Right cardiac atrium (tissue), 5 donors: ENCODE measurements at regions not wholly inside any gene's neighbourhood (a gene's known extent, or its start where the extent isn't known, plus 50 kb on each side); places are given as distances from the start of the nearest gene placed in this dataset.

Source experiments
- ATAC-seq, 2 donors: fragments of 200-7000 bp; cut with Tn5 transposase; one replicate each; pipeline versions ENCODE4 v1.8.0 to v1.9.1; 2020; ENCODE audit warnings: moderate library complexity in 2 of 2, mild to moderate bottlenecking in 1 of 2
- DNase-seq, 3 donors: peaks; one replicate each; pipeline ENCODE4 v3.0.0-alpha.2; 2020
- H3K27ac ChIP-seq: one replicate; pipeline ENCODE4 v1.5.1; 2013; ENCODE audit warnings: mild to moderate bottlenecking, low read length, control low read depth, moderate library complexity
- H3K27me3 ChIP-seq: one replicate; pipeline ENCODE4 v1.6.1; 2013; ENCODE audit not compliant: control insufficient read depth, insufficient read depth
- H3K4me1 ChIP-seq: one replicate; pipeline ENCODE4 v1.6.1; 2013; ENCODE audit warnings: low read length; ENCODE audit not compliant: control insufficient read depth, insufficient read depth
- H3K4me3 ChIP-seq: one replicate; pipeline ENCODE4 v1.5.1; 2013; ENCODE audit warnings: low read length, control low read depth
- H3K9me3 ChIP-seq: one replicate; pipeline ENCODE4 v1.6.1; 2013; ENCODE audit warnings: low read length; ENCODE audit not compliant: control insufficient read depth
- WGBS: extraction: QIAGEN DNeasy Blood & Tissue Kit; methylation state at CpG from one replicate; pipeline ENCODE4 v1.1.7; 2013; 5-methylcytosine and 5-hydroxymethylcytosine counted together
- intact Hi-C, 4 donors: fragments of 100-400 bp; cut with DNase I; formaldehyde crosslinking; loops; one replicate each; pipeline versions ENCODE4 v1.11.0 to v1.14.0; 2022 to 2023
- donor health status: healthy with polysubstance abuse.
- donor health status: DM: no; HTN: yes; CAD: no.
- donor health status: DM: no; HTN: no; CAD: no.
- donor health status: DM: no; HTN: yes; CAD: no; lungs with severe emphysema.
- donor health status: DM: yes; HTN: yes; CAD: no.

- no peaks in the 10 kb centered on the region for H3K4me1 ChIP-seq
- no peaks in the 10 kb centered on the region for H3K27me3 ChIP-seq
- no peak overlapping the region for H3K27ac ChIP-seq
- intact Hi-C loops = no loop called here
- no peaks in the 10 kb centered on the region for H3K9me3 ChIP-seq
- no peak for DNase-seq
- 89% methylated on average over 1 of the region's 1 CpG for WGBS
- ATAC-seq = no peak
- no peak overlapping the region for H3K4me3 ChIP-seq
Measured at GRCh38 chr4:31917334-31917733, 1197.2 kb downstream of the PCDH7 start.

DNA sequence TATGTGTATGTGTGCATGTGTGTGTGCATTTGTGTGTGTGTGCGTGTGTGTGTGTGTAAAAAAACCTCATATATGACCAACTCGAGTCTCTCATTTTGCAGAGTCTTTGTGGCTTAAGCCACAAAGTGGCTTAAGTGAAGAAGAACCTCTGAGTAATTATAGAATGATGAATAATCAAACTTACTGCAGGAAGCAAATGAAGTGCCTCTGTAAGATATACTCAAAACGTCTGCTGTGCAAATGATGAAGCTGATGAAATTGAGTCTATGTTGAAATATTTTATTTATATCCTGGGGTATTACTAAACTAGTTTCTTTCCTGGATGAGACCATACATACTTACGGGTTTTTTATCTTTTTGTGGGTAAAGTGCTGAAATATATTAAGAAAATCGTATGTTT, 1198.7 kb downstream of the PCDH7 start:
- ATAC-seq = no peak
- Histone ChIP-seq H3K4me3 (no peak overlapping the region), H3K27me3 (no peaks in the 10 kb centered on the region), H3K27ac (no peak overlapping the region), H3K9me3 (no peaks in the 10 kb centered on the region), H3K4me1 (no peaks in the 10 kb centered on the region)
- intact Hi-C loops = no loop called here
- no peak for DNase-seq
- 40% methylated on average over 5 of the region's 5 CpGs for WGBS

GRCh38 chr4:31923634-31924033, 1203.5 kb downstream of the PCDH7 start:
- no peak for DNase-seq
- Histone ChIP-seq H3K4me1 (no peaks in the 10 kb centered on the region), H3K27ac (no peak overlapping the region), H3K4me3 (no peak overlapping the region), H3K27me3 (no peaks in the 10 kb centered on the region), H3K9me3 (no peaks in the 10 kb centered on the region)
- intact Hi-C loops = no loop called here
- WGBS = 89% methylated on average over 4 of the region's 4 CpGs
- no peak for ATAC-seq

DNA sequence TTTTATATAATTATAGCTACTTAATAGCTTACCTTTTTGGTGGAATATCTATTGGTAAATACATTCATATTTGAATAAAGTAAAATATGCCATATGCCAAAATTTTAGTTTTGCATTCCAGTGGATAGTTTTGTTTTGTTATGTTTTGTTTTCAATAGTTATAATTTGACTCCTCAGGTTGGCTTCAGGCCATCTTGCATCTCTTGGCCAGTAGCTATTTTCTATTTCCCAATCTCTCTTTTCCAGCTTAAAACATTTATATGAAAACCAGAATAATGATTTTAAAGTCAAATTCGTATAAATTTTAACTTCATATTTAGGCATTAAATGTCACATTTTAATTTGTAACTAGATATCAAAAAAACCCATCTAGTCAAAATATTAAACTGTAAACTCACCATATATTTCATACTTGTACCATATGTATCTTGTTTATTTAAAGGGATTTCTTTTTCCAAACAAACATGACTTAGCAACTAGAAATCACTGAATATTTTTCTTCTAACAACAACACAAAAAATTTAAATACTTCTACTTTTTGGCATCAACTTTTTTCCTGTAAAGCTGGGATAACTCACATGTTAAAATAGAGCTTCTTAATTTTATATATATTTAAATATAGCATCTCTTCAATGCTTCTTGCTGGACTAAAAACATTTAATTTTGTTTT, 1209.6 kb downstream of the PCDH7 start:
- no peaks in the 10 kb centered on the region for H3K27me3 ChIP-seq
- intact Hi-C loops = no loop called here
- WGBS = 40% methylated on average over 1 of the region's 1 CpG
- no peak overlapping the region for H3K27ac ChIP-seq
- H3K9me3 ChIP-seq = no peaks in the 10 kb centered on the region
- H3K4me3 ChIP-seq = no peak overlapping the region
- no peak for ATAC-seq
- DNase-seq = no peak
- H3K4me1 ChIP-seq = no peaks in the 10 kb centered on the region

DNA sequence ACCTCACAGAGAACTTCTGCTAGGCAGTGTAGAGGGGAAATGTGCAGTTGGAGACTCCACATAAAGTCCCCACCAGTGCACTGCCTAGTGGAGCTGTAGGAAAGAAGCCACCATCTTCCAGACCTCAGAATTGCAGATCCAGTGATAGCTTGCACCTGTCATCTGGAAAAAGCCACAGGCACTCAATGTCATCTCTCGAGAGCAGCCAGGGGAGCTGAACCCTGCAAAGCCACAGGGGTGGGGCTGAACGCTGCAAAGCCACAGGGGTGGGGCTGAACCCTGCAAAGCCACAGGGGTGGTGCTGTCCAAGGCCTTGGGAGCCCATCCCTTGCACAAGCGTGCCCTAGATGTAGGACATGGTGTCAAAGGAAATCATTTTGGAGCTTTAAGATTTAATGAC, 1226.3 kb downstream of the PCDH7 start:
- WGBS = 50% methylated on average over 3 of the region's 3 CpGs
- no peaks in the 10 kb centered on the region for H3K9me3 ChIP-seq
- H3K4me3 ChIP-seq = no peak overlapping the region
- intact Hi-C loops = no loop called here
- no peaks in the 10 kb centered on the region for H3K27me3 ChIP-seq
- H3K4me1 ChIP-seq = no peaks in the 10 kb centered on the region
- no peak overlapping the region for H3K27ac ChIP-seq
- no peak for DNase-seq
- ATAC-seq = no peak

DNA sequence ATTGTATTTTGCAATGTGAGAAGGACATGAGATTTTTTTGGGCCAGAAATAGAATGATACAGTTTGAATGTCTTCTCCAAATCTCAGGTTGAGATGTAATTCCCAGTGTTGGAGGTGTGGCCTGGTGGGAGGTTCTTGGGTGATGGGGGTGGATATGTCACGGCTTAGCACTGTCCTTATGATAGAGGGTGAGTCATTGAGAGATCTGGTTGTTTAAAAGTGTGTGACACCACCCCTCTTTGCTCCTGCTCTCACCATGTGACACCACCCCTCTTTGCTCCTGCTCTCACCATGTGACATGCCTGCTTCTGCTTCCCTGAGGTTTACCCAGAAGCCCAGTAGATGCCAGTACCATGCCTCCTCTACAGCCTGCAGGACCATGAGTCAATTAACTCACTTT, 1226.9 kb downstream of the PCDH7 start:
- Histone ChIP-seq H3K9me3 (no peaks in the 10 kb centered on the region), H3K27ac (no peak overlapping the region), H3K4me3 (no peak overlapping the region), H3K27me3 (no peaks in the 10 kb centered on the region), H3K4me1 (no peaks in the 10 kb centered on the region)
- DNase-seq (no peak), ATAC-seq (no peak)
- 66% methylated on average over 1 of the region's 1 CpG for WGBS
- intact Hi-C loops = no loop called here

DNA sequence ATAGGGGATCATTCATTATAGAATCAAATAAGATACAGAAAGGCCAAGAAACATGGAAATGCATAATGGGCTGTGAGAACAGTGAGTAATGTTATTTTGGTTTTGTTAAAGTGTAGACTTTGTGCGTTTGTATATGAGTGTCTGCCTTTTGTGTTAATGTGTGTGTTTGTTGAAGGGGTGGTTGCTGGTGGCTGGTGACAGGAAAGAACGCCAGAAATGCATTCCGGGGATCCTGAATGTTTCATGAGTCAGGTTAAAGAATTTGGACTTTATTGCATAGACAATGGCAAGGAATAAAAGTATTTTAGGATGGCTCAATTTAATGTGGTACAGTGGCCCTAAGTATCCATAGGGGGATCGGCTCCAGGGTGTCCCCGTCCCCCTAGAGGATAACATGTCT, 1228.9 kb downstream of the PCDH7 start:
- no peaks in the 10 kb centered on the region for H3K9me3 ChIP-seq
- intact Hi-C loops = no loop called here

GRCh38 chr4:31955346-31955745, 1235.2 kb downstream of the PCDH7 start:
- DNase-seq (no peak), ATAC-seq (no peak)
- Histone ChIP-seq H3K4me3 (no peak overlapping the region), H3K9me3 (no peaks in the 10 kb centered on the region), H3K27me3 (no peaks in the 10 kb centered on the region), H3K4me1 (no peaks in the 10 kb centered on the region), H3K27ac (no peak overlapping the region)
- intact Hi-C loops = no loop called here
- 73% methylated on average over 2 of the region's 2 CpGs for WGBS

More for the DNA sequence above, 1228.9 kb downstream of the PCDH7 start:
- ATAC-seq = no peak
- no peaks in the 10 kb centered on the region for H3K4me1 ChIP-seq
- H3K27ac ChIP-seq = no peak overlapping the region
- DNase-seq = no peak
- 83% methylated on average over 5 of the region's 5 CpGs for WGBS
- no peak overlapping the region for H3K4me3 ChIP-seq
- no peaks in the 10 kb centered on the region for H3K27me3 ChIP-seq

GRCh38 chr4:31959972-31960371, 1239.8 kb downstream of the PCDH7 start:
- ATAC-seq = no peak
- H3K4me1 ChIP-seq = no peaks in the 10 kb centered on the region

GRCh38 chr4:31964685-31965084, 1244.5 kb downstream of the PCDH7 start:
- no peak for DNase-seq
- WGBS = 84% methylated on average over 3 of the region's 3 CpGs
- Histone ChIP-seq H3K4me3 (no peak overlapping the region), H3K27me3 (no peaks in the 10 kb centered on the region), H3K27ac (no peak overlapping the region), H3K4me1 (no peaks in the 10 kb centered on the region), H3K9me3 (no peaks in the 10 kb centered on the region)
- intact Hi-C loops = no loop called here
- no peak for ATAC-seq

More at GRCh38 chr4:31959972-31960371, 1239.8 kb downstream of the PCDH7 start:
- DNase-seq = no peak
- intact Hi-C loops = no loop called here
- Histone ChIP-seq H3K4me3 (no peak overlapping the region), H3K27me3 (no peaks in the 10 kb centered on the region), H3K27ac (no peak overlapping the region), H3K9me3 (no peaks in the 10 kb centered on the region)

- Histone ChIP-seq H3K4me3 (no peak overlapping the region), H3K27me3 (no peaks in the 10 kb centered on the region), H3K4me1 (no peaks in the 10 kb centered on the region), H3K9me3 (no peaks in the 10 kb centered on the region), H3K27ac (no peak overlapping the region)
- intact Hi-C loops = no loop called here
- DNase-seq (no peak), ATAC-seq (no peak)
- 68% methylated on average over 2 of the region's 2 CpGs for WGBS
Measured at GRCh38 chr4:31968842-31969241, 1248.7 kb downstream of the PCDH7 start.

DNA sequence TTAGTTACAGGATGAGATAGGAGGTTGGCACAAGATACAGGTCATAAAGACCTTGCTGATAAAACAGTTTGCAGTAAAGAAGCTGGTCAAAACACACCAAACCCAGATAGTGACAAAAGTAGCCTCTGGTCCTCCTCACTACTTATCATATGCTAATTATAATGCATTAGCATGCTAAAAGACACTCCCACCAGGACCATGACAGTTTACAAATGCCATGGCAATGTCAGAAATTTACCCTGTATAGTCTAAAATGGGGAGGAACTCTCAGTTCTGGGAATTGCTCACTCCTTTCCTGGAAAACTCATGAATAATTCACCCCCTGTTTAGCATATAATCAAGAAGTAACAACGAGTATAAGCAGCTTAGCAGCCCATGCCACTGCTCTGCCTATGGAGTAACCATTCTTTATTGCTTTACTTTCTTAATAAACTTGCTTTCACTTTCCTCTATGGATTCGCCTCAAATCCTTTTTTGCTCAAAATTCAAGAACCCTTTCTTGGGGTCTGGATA, 1254.4 kb downstream of the PCDH7 start:
- WGBS = 67% methylated on average over 2 of the region's 2 CpGs
- Histone ChIP-seq H3K4me3 (no peak overlapping the region), H3K9me3 (no peaks in the 10 kb centered on the region), H3K4me1 (no peaks in the 10 kb centered on the region), H3K27me3 (no peaks in the 10 kb centered on the region), H3K27ac (no peak overlapping the region)
- intact Hi-C loops = no loop called here
- DNase-seq = no peak
- ATAC-seq = no peak
